SU-DHL-6 (cell line): ENCODE measurements at regions not wholly inside any gene's neighbourhood (a gene's known extent, or its start where the extent isn't known, plus 50 kb on each side); places are given as distances from the start of the nearest gene placed in this dataset.

Source experiments
- EZH2phosphoT487 ChIP-seq: fragments of 200-600 bp; sonication (generic), shearing (Covaris generic); conservative IDR thresholded peaks from 2 replicates; pipeline ENCODE4 v1.6.1; 2018; ENCODE audit warnings: mild to moderate bottlenecking, antibody characterized with exemption, low read length, moderate library complexity, mixed read lengths
- TF ChIP-seq, protein P1 (sequence below): fragments of 200-600 bp; sonication (generic); IDR thresholded peaks from one replicate; pipeline ENCODE4 v1.5.1; 2017; ENCODE audit warnings: antibody characterized with exemption, mild to moderate bottlenecking, low read length, moderate library complexity; ENCODE audit not compliant: insufficient read depth, poor library complexity, severe bottlenecking

DNA sequence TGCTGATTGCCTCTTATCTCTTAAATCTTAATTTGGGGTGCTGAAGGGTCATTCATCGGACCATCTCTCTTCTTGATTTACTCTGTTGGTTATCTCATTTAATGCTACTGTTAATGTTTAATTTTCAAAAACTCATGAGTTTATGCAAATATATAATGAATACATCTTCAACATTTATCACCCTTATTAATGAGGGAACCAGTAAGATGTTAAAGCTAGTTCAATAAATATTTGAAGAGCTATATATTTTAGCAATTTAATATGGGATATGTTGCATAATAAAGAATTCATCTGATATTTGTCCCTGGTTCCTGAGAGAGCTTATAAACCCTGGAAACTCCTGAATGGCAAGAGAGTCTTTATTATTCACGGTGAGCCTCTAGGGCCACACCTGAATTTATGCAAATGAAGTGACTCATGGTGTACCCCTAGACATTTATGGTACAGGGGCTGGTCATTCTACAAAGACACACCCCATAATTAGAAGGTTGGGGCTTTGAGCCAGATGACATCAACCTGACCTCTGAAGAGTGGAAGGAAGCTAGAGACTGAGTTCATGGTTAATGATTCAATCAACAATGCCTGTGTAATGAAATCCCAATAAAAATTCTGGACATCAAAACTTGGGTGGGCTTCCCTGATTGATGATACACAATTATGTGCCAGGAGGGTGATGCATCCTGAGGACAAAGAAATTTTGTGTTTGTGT lies 339.5 kb upstream of the ZNF608 start:
- no peak for TF ChIP-seq EZH2phosphoT487
- TF ChIP-seq, protein P1, sequence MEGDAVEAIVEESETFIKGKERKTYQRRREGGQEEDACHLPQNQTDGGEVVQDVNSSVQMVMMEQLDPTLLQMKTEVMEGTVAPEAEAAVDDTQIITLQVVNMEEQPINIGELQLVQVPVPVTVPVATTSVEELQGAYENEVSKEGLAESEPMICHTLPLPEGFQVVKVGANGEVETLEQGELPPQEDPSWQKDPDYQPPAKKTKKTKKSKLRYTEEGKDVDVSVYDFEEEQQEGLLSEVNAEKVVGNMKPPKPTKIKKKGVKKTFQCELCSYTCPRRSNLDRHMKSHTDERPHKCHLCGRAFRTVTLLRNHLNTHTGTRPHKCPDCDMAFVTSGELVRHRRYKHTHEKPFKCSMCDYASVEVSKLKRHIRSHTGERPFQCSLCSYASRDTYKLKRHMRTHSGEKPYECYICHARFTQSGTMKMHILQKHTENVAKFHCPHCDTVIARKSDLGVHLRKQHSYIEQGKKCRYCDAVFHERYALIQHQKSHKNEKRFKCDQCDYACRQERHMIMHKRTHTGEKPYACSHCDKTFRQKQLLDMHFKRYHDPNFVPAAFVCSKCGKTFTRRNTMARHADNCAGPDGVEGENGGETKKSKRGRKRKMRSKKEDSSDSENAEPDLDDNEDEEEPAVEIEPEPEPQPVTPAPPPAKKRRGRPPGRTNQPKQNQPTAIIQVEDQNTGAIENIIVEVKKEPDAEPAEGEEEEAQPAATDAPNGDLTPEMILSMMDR, result no peak
